OCI-LY7 (cell line): ENCODE measurements at regions not wholly inside any gene's neighbourhood (a gene's known extent, or its start where the extent isn't known, plus 50 kb on each side); places are given as distances from the start of the nearest gene placed in this dataset.

Experiments used
- BruUV-seq: library from RNA; stranded (reverse); fragments of 400-500 nt; replicated peaks from 2 replicates; lab custom pipeline; 2021; lab: Mats Ljungman, UMichigan
- CTCF ChIA-PET: fragments of 300-600 bp; sonication (Branson Sonifier 250); formaldehyde crosslinking; loops from one replicate; lab custom pipeline; 2022; ENCODE audit warnings: antibody characterized with exemption; ENCODE audit not compliant: unreplicated experiment; lab: Charles Lee
- POLR2A ChIA-PET: fragments of 300-600 bp; sonication (Branson Sonifier 250); formaldehyde crosslinking; loops from one replicate; lab custom pipeline; 2022; ENCODE audit warnings: antibody characterized with exemption; lab: Charles Lee
- DNase-seq: peaks from one replicate; pipeline ENCODE4 v3.0.0-alpha.2; 2015; ENCODE audit warnings: low spot score
- H2AFZ ChIP-seq: fragments of 200-600 bp; sonication (generic), shearing (Covaris generic); 2 replicates; pipeline ENCODE4 v1.6.1; 2014; ENCODE audit warnings: mild to moderate bottlenecking, antibody characterized with exemption, low read length, moderate library complexity
- H3K27ac ChIP-seq: fragments of 200-600 bp; sonication (generic); 2 replicates; pipeline ENCODE4 v1.5.1; 2014; ENCODE audit warnings: mixed run types, low read depth, mild to moderate bottlenecking, moderate library complexity, low read length, inconsistent platforms; ENCODE audit not compliant: poor library complexity, severe bottlenecking
- H3K36me3 ChIP-seq: fragments of 200-600 bp; sonication (generic); 2 replicates; pipeline ENCODE4 v1.6.1; 2014; ENCODE audit warnings: mild to moderate bottlenecking, antibody characterized with exemption, low read length, moderate library complexity, mixed read lengths; ENCODE audit not compliant: insufficient read depth
- H3K4me1 ChIP-seq: fragments of 200-600 bp; sonication (generic); 2 replicates; pipeline ENCODE4 v1.5.1; 2014; ENCODE audit warnings: mild to moderate bottlenecking, low read length; ENCODE audit not compliant: insufficient read depth, poor library complexity, severe bottlenecking
- H3K4me2 ChIP-seq: fragments of 200-600 bp; sonication (generic); 2 replicates; pipeline ENCODE4 v1.6.1; 2014; ENCODE audit warnings: mild to moderate bottlenecking, low read length
- H3K4me3 ChIP-seq: fragments of 200-600 bp; sonication (generic); 2 replicates; pipeline ENCODE4 v1.5.1; 2014; ENCODE audit warnings: mild to moderate bottlenecking, low read depth, low read length; ENCODE audit not compliant: poor library complexity, severe bottlenecking
- H3K79me2 ChIP-seq: fragments of 200-600 bp; sonication (generic); 2 replicates; pipeline ENCODE4 v1.6.1; 2016; ENCODE audit warnings: low read depth, mild to moderate bottlenecking, low read length, moderate library complexity, mixed read lengths; ENCODE audit not compliant: insufficient read depth
- H3K9me2 ChIP-seq: fragments of 200-600 bp; sonication (generic); 2 replicates; pipeline ENCODE4 v1.6.1; 2016; ENCODE audit warnings: mild to moderate bottlenecking, low read length, mixed read lengths; ENCODE audit not compliant: insufficient read depth
- H3K9me3 ChIP-seq: fragments of 200-600 bp; sonication (generic); 2 replicates; pipeline ENCODE4 v1.6.1; 2014; ENCODE audit warnings: mild to moderate bottlenecking, mixed run types, low read length, mixed read lengths
- H4K20me1 ChIP-seq: fragments of 200-600 bp; sonication (generic); 2 replicates; pipeline ENCODE4 v1.6.1; 2014; ENCODE audit warnings: mild to moderate bottlenecking, antibody characterized with exemption, low read length, moderate library complexity, mixed read lengths; ENCODE audit not compliant: insufficient read depth
- CTCF ChIP-seq: fragments of 200-600 bp; sonication (generic); conservative IDR thresholded peaks from 2 replicates; pipeline ENCODE4 v1.5.1; 2014; ENCODE audit warnings: mild to moderate bottlenecking, antibody characterized with exemption, low read length, moderate library complexity, mixed read lengths
- EZH2phosphoT487 ChIP-seq: fragments of 200-600 bp; sonication (generic); IDR thresholded peaks from 2 replicates; pipeline ENCODE4 v1.6.1; 2018; ENCODE audit warnings: low read depth, borderline replicate concordance, mild to moderate bottlenecking, mixed run types, antibody characterized with exemption, low read length, moderate library complexity, mixed read lengths
- intact Hi-C: fragments of 100-400 bp; cut with micrococcal nuclease; formaldehyde crosslinking; loops from one replicate; pipeline ENCODE4 v1.10.0; 2022; ENCODE audit not compliant: unreplicated experiment

DNA sequence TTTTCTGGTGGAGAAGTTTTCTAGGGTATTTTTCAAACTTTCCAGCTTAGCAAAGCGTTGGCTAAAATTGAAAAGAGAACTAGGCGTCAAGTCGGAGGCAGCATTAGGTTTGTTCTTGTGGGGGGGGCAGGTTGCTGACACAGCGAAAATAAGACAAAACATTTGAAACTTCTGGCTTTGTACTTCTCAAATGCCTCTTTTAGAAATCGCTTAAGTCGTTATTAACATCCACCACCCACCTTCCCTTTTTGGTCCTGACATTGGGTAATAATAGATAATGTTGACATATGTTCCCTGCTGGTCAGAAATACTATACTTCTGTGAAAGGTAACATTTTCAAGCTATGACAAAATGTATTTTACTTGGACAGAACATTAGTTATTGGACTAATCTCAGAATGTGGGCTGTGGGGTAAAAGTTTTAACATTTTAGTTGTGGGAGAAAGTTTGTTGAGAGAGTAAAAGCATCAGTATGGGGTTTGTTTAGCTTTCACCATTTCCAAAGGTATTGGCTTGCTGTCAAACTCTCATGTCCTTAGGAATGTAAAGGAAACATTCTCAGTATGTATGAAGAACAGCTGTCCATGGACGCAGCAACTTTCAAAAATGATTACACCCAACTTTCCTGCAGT is 88.1 kb upstream of the ZEB2 start:
- Histone ChIP-seq H4K20me1 (no peaks in the 10 kb centered on the region), H3K9me2 (no peaks in the 10 kb centered on the region), H3K79me2 (no peaks in the 10 kb centered on the region), H3K27ac (no peak overlapping the region), H2AFZ (peak overlapping the region; percentile 53; the same call in 1 of the 2 replicates), H3K4me1 (peaks cover 40% of the 10 kb centered on the region), H3K9me3 (no peaks in the 10 kb centered on the region), H3K4me2 (no peak overlapping the region), H3K4me3 (no peak overlapping the region), H3K36me3 (no peaks in the 10 kb centered on the region)
- no TSS peak for BruUV-seq
- no peak for TF ChIP-seq EZH2phosphoT487
- DNase-seq: no peak
- intact Hi-C loops: no loop called here
- ChIA-PET CTCF (no interaction called here), POLR2A (interaction anchor here (0.6 to 1.1 kb wide), 3 partner anchors 17 to 359 kb away, joined by 4 to 5 read pairs (median 4); no protein-coding TSS in a partner anchor)

- Histone ChIP-seq H3K36me3 (no peaks in the 10 kb centered on the region), H2AFZ (peak overlapping the region; percentile 53), H3K4me1 (peaks cover 41% of the 10 kb centered on the region), H4K20me1 (no peaks in the 10 kb centered on the region), H3K79me2 (no peaks in the 10 kb centered on the region), H3K4me3 (no peak overlapping the region), H3K9me2 (no peaks in the 10 kb centered on the region), H3K4me2 (no peak overlapping the region), H3K27ac (no peak overlapping the region), H3K9me3 (no peaks in the 10 kb centered on the region)
- DNase-seq: no peak
- CTCF ChIA-PET: no interaction called here
- TF ChIP-seq CTCF: no peak
- no TSS peak for BruUV-seq
- POLR2A ChIA-PET: interaction anchor here (0.5 to 0.8 kb wide), 2 partner anchors 21 to 845 kb away, joined by 3 to 5 read pairs; no protein-coding TSS in a partner anchor
- intact Hi-C loops: no loop called here
Measured at GRCh38 chr2:144607099-144607498, 87.2 kb upstream of the ZEB2 start.

DNA sequence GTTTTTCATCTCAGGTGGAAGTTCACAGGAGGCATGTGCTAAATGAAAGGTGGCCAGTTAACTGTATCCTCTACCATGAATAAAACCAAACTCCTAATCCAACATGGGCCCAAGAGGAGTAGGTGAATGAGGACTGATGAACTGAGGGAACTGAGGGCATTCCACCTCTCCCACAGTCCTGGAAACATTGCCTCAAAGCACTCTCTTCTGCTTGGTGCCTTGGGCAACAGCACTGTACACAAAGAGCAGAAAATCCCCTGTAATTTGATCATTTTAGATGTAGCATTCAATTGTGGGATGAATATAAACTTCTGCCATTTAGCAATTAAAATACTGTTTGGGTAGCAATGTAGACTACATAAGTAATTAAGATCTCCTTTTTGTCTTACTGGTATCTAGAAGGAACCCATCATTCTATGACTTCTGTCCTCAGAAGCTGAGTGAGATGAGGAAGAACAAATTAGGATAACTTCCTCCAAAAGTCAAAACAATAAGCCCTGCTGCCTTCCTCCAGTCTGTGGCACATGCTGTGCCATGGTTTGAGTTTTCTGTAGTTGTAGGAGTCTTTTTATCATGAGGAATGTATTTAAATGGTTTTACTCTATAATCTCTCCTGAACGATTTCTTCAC is 86.7 kb upstream of the ZEB2 start:
- Histone ChIP-seq H3K27ac (no peak overlapping the region), H4K20me1 (no peaks in the 10 kb centered on the region), H3K4me2 (peak overlapping the region; percentile 27), H3K4me1 (peaks cover 41% of the 10 kb centered on the region), H3K79me2 (no peaks in the 10 kb centered on the region), H3K9me2 (no peaks in the 10 kb centered on the region), H2AFZ (peak overlapping the region; percentile 53; the same call in 1 of the 2 replicates), H3K4me3 (no peak overlapping the region), H3K9me3 (no peaks in the 10 kb centered on the region), H3K36me3 (no peaks in the 10 kb centered on the region)
- no peak for DNase-seq
- intact Hi-C loops: no loop called here
- no TSS peak for BruUV-seq
- CTCF ChIA-PET: no interaction called here
- POLR2A ChIA-PET: interaction anchor here (0.5 to 1.0 kb wide), 2 partner anchors 35 to 846 kb away, joined by 3 to 4 read pairs; no protein-coding TSS in a partner anchor
- no peak for TF ChIP-seq EZH2phosphoT487
- TF ChIP-seq CTCF: no peak
